Coronary artery (tissue), 2 donors: ENCODE measurements at regions not wholly inside any gene's neighbourhood (a gene's known extent, or its start where the extent isn't known, plus 50 kb on each side); places are given as distances from the start of the nearest gene placed in this dataset.

Experiments
- DNase-seq: peaks from one replicate; pipeline ENCODE4 v3.0.0-alpha.2; 2017; ENCODE audit warnings: low spot score
- H3K27ac ChIP-seq, 2 donors: fragments of 200-600 bp; sonication (generic); one replicate each; pipeline ENCODE4 v1.5.1; 2016 to 2019
- H3K4me3 ChIP-seq: fragments of 200-600 bp; sonication (generic); 2 replicates; pipeline ENCODE4 v1.5.1; 2016; ENCODE audit warnings: mild to moderate bottlenecking, moderate library complexity
- CTCF ChIP-seq: fragments of 200-600 bp; sonication (generic); IDR thresholded peaks from one replicate; pipeline ENCODE4 v1.5.1; 2019; ENCODE audit warnings: antibody characterized with exemption

GRCh38 chr10:130862122-130862521 lies 449.4 kb downstream of the TCERG1L start:
- no peak for DNase-seq
- H3K27ac ChIP-seq: no peak overlapping the region
- TF ChIP-seq CTCF: no peak
- no peak overlapping the region for H3K4me3 ChIP-seq

GRCh38 chr10:130862626-130863025 lies 448.9 kb downstream of the TCERG1L start:
- no peak overlapping the region for H3K4me3 ChIP-seq
- no peak overlapping the region for H3K27ac ChIP-seq
- no peak for TF ChIP-seq CTCF
- DNase-seq: no peak

- H3K4me3 ChIP-seq: no peak overlapping the region
- H3K27ac ChIP-seq: no peak overlapping the region
- no peak for TF ChIP-seq CTCF
- DNase-seq: no peak
These were observed 448.5 kb downstream of the TCERG1L start for GRCh38 chr10:130863044-130863443.

GRCh38 chr10:130864961-130865818 lies 446.3 kb downstream of the TCERG1L start:
- DNase-seq: no peak
- no peak for TF ChIP-seq CTCF
- H3K27ac ChIP-seq: no peak overlapping the region
- H3K4me3 ChIP-seq: no peak overlapping the region

GRCh38 chr10:130866857-130867256 lies 444.7 kb downstream of the TCERG1L start:
- no peak for DNase-seq
- H3K4me3 ChIP-seq: no peak overlapping the region
- no peak overlapping the region for H3K27ac ChIP-seq
- TF ChIP-seq CTCF: no peak

GRCh38 chr10:130867446-130868194 lies 443.9 kb downstream of the TCERG1L start:
- TF ChIP-seq CTCF: no peak
- DNase-seq: no peak
- H3K27ac ChIP-seq: no peak overlapping the region

More at GRCh38 chr10:130867446-130868194, 443.9 kb downstream of the TCERG1L start:
- H3K4me3 ChIP-seq: no peak overlapping the region
